SK-N-MC (cell line): ENCODE measurements at regions not wholly inside any gene's neighbourhood (a gene's known extent, or its start where the extent isn't known, plus 50 kb on each side); places are given as distances from the start of the nearest gene placed in this dataset.

ENCODE experiments used
- EZH2 ChIP-seq: fragments of 200-600 bp; sonication (generic); IDR thresholded peaks from one replicate; pipeline ENCODE4 v1.6.1; 2017; ENCODE audit warnings: antibody characterized with exemption
- FOXP2 ChIP-seq: optimal IDR thresholded peaks from 2 replicates; pipeline ENCODE3; 2011; ENCODE audit warnings: mild to moderate bottlenecking, moderate library complexity; ENCODE audit not compliant: insufficient read depth; ENCODE audit errors: extremely low read length, control extremely low read depth
- POLR2AphosphoS5 ChIP-seq: IDR thresholded peaks from 2 replicates; pipeline ENCODE4 v1.6.1; 2012; ENCODE audit warnings: mild to moderate bottlenecking, low read depth, low read length, borderline replicate concordance

DNA sequence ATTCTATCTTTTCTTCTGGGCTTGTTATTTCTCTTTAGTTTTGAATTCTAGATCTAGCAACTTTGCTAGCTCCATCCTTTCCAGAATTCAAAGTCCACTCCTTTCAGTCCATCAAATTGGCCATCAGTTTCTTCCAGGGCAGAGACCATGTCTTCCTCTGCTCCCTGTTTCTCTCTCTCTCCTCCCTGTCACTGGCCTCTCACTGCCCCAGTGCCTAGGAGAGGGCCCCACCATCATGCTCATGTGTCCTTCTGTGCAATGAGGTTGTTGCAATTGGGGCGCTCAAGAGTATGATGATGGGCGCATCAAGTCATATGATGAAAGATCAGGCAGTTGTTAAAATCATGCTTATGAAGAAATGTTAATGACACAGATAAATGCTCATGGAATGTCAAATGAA is 159.2 kb upstream of the HS6ST1 start:
- TF ChIP-seq EZH2 (no peak), POLR2AphosphoS5 (no peak), FOXP2 (no peak)
